Endodermal cell (in vitro differentiated cells): ENCODE measurements at regions not wholly inside any gene's neighbourhood (a gene's known extent, or its start where the extent isn't known, plus 50 kb on each side); places are given as distances from the start of the nearest gene placed in this dataset.

Experiments
- DNase-seq: peaks from one replicate; pipeline ENCODE4 v3.0.0-alpha.2; 2017
- H3K27ac ChIP-seq: 2 replicates; pipeline ENCODE4 v1.5.1; 2013; ENCODE audit warnings: mild to moderate bottlenecking, low read depth, low read length, moderate library complexity
- H3K27me3 ChIP-seq: 2 replicates; pipeline ENCODE4 v1.6.1; 2013; ENCODE audit warnings: mild to moderate bottlenecking, low read length, moderate library complexity; ENCODE audit not compliant: insufficient read depth, control insufficient read depth, poor library complexity, severe bottlenecking
- H3K36me3 ChIP-seq: 2 replicates; pipeline ENCODE4 v1.7.0; 2013; ENCODE audit warnings: mild to moderate bottlenecking, low read length, moderate library complexity; ENCODE audit not compliant: control insufficient read depth, insufficient read depth
- H3K4me1 ChIP-seq: one replicate; pipeline ENCODE4 v1.7.0; 2013; ENCODE audit warnings: low read length; ENCODE audit not compliant: control insufficient read depth, insufficient read depth
- H3K4me3 ChIP-seq: 2 replicates; pipeline ENCODE4 v1.5.1; 2013; ENCODE audit warnings: mild to moderate bottlenecking, low read length, moderate library complexity
- H3K9ac ChIP-seq: 2 replicates; pipeline ENCODE4 v1.6.1; 2013; ENCODE audit warnings: mild to moderate bottlenecking, low read length, moderate library complexity; ENCODE audit not compliant: poor library complexity, severe bottlenecking; ENCODE audit errors: extremely low read depth
- H3K9me3 ChIP-seq: 2 replicates; pipeline ENCODE4 v1.6.1; 2013; ENCODE audit warnings: mild to moderate bottlenecking, low read length, moderate library complexity; ENCODE audit not compliant: control insufficient read depth
- H3K27ac Mint-ChIP-seq: 2 replicates; pipeline ENCODE4 v1.8.0; 2020; ENCODE audit warnings: mixed read lengths
- H3K27me3 Mint-ChIP-seq: 2 replicates; pipeline ENCODE4 v1.8.0; 2021; ENCODE audit warnings: mild to moderate bottlenecking, mixed read lengths; ENCODE audit not compliant: insufficient read depth
- H3K36me3 Mint-ChIP-seq: 2 replicates; pipeline ENCODE4 v1.8.0; 2020; ENCODE audit warnings: low read depth, mixed read lengths
- H3K4me1 Mint-ChIP-seq: 2 replicates; pipeline ENCODE4 v1.8.0; 2020; ENCODE audit warnings: mixed read lengths
- H3K4me3 Mint-ChIP-seq: 2 replicates; pipeline ENCODE4 v1.8.0; 2020; ENCODE audit warnings: mild to moderate bottlenecking, moderate library complexity, mixed read lengths
- H3K9me3 Mint-ChIP-seq: 2 replicates; pipeline ENCODE4 v1.8.0; 2020; ENCODE audit warnings: mild to moderate bottlenecking, mixed read lengths
- CTCF ChIP-seq: fragments of 200-600 bp; sonication (generic); conservative IDR thresholded peaks from 2 replicates; pipeline ENCODE4 v1.5.0; 2021; ENCODE audit warnings: antibody characterized with exemption, mild to moderate bottlenecking
- WGBS, 2 experiments: methylation state at CpG; one replicate each; pipeline versions ENCODE4 v1.1.5 to v1.1.7; 2013; ENCODE audit warnings: missing lambda C conversion rate in 2 of 2, mixed read lengths in 1 of 2; ENCODE audit not compliant: insufficient coverage in 1 of 2, insufficient read length in 1 of 2; 5-methylcytosine and 5-hydroxymethylcytosine counted together

GRCh38 chr2:216808805-216809425 is 50.9 kb downstream of the TNP1 start:
- H3K9me3 Mint-ChIP-seq: no peaks in the 10 kb centered on the region
- DNase-seq: no peak
- no peak overlapping the region for H3K4me3 Mint-ChIP-seq
- H3K36me3 ChIP-seq: no peaks in the 10 kb centered on the region
- no peak overlapping the region for H3K4me3 ChIP-seq
- no peaks in the 10 kb centered on the region for H3K4me1 Mint-ChIP-seq
- WGBS, 2 experiments: 85 to 87% methylated on average over 11 to 13 of the region's 13 CpGs
- no peak overlapping the region for H3K27ac Mint-ChIP-seq
- no peaks in the 10 kb centered on the region for H3K9me3 ChIP-seq
- H3K27ac ChIP-seq: no peak overlapping the region
- H3K9ac ChIP-seq: no peak overlapping the region
- no peaks in the 10 kb centered on the region for H3K27me3 ChIP-seq
- no peak for TF ChIP-seq CTCF
- no peaks in the 10 kb centered on the region for H3K36me3 Mint-ChIP-seq
- peaks cover 2% of the 10 kb centered on the region for H3K27me3 Mint-ChIP-seq
- no peaks in the 10 kb centered on the region for H3K4me1 ChIP-seq

- Mint-ChIP-seq H3K36me3 (no peaks in the 10 kb centered on the region), H3K27ac (no peak overlapping the region), H3K27me3 (peaks cover 2% of the 10 kb centered on the region), H3K4me3 (no peak overlapping the region), H3K4me1 (no peaks in the 10 kb centered on the region), H3K9me3 (no peaks in the 10 kb centered on the region)
- H3K9ac ChIP-seq: no peak overlapping the region
- WGBS, 2 experiments: 87 to 95% methylated on average over 5 to 7 of the region's 7 CpGs
- TF ChIP-seq CTCF: no peak
- H3K9me3 ChIP-seq: no peaks in the 10 kb centered on the region
- no peaks in the 10 kb centered on the region for H3K36me3 ChIP-seq
- H3K27ac ChIP-seq: no peak overlapping the region
- no peaks in the 10 kb centered on the region for H3K4me1 ChIP-seq
- DNase-seq: no peak
- no peak overlapping the region for H3K4me3 ChIP-seq
- no peaks in the 10 kb centered on the region for H3K27me3 ChIP-seq
Observed at GRCh38 chr2:216807857-216808272, 52.0 kb downstream of the TNP1 start.

- H3K4me1 ChIP-seq: no peaks in the 10 kb centered on the region
- Mint-ChIP-seq H3K4me1 (no peaks in the 10 kb centered on the region), H3K4me3 (no peak overlapping the region), H3K27ac (no peak overlapping the region), H3K9me3 (no peaks in the 10 kb centered on the region), H3K27me3 (no peaks in the 10 kb centered on the region), H3K36me3 (no peaks in the 10 kb centered on the region)
- no peak overlapping the region for H3K9ac ChIP-seq
- no peak overlapping the region for H3K27ac ChIP-seq
- no peaks in the 10 kb centered on the region for H3K27me3 ChIP-seq
- no peak for TF ChIP-seq CTCF
- H3K36me3 ChIP-seq: no peaks in the 10 kb centered on the region
- no peak for DNase-seq
- 88 to 92% methylated on average over 4 to 9 of the region's 10 CpGs for WGBS, 2 experiments
- no peak overlapping the region for H3K4me3 ChIP-seq
- no peaks in the 10 kb centered on the region for H3K9me3 ChIP-seq
Observed at GRCh38 chr2:216804357-216805350, 55.2 kb downstream of the TNP1 start.
